HG03064 (cell line): ENCODE measurements at regions not wholly inside any gene's neighbourhood (a gene's known extent, or its start where the extent isn't known, plus 50 kb on each side); places are given as distances from the start of the nearest gene placed in this dataset.

Experiments used
- ATAC-seq: cut with Tn5 transposase; IDR thresholded peaks from one replicate; pipeline ENCODE4 v1.9.1; 2021; ENCODE audit warnings: low read depth; ENCODE audit not compliant: unreplicated experiment

GRCh38 chr5:74277418-74277817, 363.1 kb downstream of the ENC1 start:
- no peak for ATAC-seq

- no peak for ATAC-seq
These were observed 365.1 kb downstream of the ENC1 start for GRCh38 chr5:74275171-74275992.

- no peak for ATAC-seq
These were observed 366.2 kb downstream of the ENC1 start for GRCh38 chr5:74274326-74274725.

GRCh38 chr5:74272831-74273451, 367.6 kb downstream of the ENC1 start:
- ATAC-seq = no peak

- ATAC-seq = no peak
These were observed 368.3 kb downstream of the ENC1 start for GRCh38 chr5:74272024-74272775.

GRCh38 chr5:74268297-74268696, 372.2 kb downstream of the ENC1 start:
- ATAC-seq = no peak

- no peak for ATAC-seq
These were observed 373.7 kb downstream of the ENC1 start for GRCh38 chr5:74266836-74267235.

- no peak for ATAC-seq
These were observed 374.4 kb downstream of the ENC1 start for GRCh38 chr5:74266132-74266531.

- ATAC-seq = no peak
These were observed 377.9 kb downstream of the ENC1 start for GRCh38 chr5:74262544-74263207.

- no peak for ATAC-seq
These were observed 378.7 kb downstream of the ENC1 start for GRCh38 chr5:74261866-74262265.

GRCh38 chr5:74261421-74261820, 379.1 kb downstream of the ENC1 start:
- no peak for ATAC-seq

- ATAC-seq = no peak
These were observed 381.0 kb downstream of the ENC1 start for GRCh38 chr5:74259572-74259971.

- ATAC-seq = no peak
These were observed 382.2 kb downstream of the ENC1 start for GRCh38 chr5:74258314-74258665.

GRCh38 chr5:74257645-74258313, 382.7 kb downstream of the ENC1 start:
- ATAC-seq = no peak

GRCh38 chr5:74257060-74257527, 383.4 kb downstream of the ENC1 start:
- ATAC-seq = no peak

GRCh38 chr5:74255692-74256392, 384.7 kb downstream of the ENC1 start:
- ATAC-seq = no peak

- ATAC-seq = no peak
These were observed 386.3 kb downstream of the ENC1 start for GRCh38 chr5:74254257-74254656.

GRCh38 chr5:74252044-74252443, 388.5 kb downstream of the ENC1 start:
- ATAC-seq = no peak

- no peak for ATAC-seq
These were observed 389.1 kb downstream of the ENC1 start for GRCh38 chr5:74251141-74252035.
